ENCODE measurements at regions not wholly inside any gene's neighbourhood (a gene's known extent, or its start where the extent isn't known, plus 50 kb on each side); places are given as distances from the start of the nearest gene placed in this dataset.

- ATAC-seq, result no peak
- TF ChIP-seq GLIS3 (CRISPR knock-in tag; IDR thresholded peaks at IDR 0.05) (no peak), CREB5 (CRISPR knock-in tag; IDR thresholded peaks at IDR 0.05; ENCODE audit: low read depth) (no peak), ZFP30 (CRISPR knock-in tag; IDR thresholded peaks at IDR 0.05) (no peak), PATZ1 (CRISPR knock-in tag; IDR thresholded peaks at IDR 0.05; ENCODE audit: borderline replicate concordance) (no peak), ARNTL (CRISPR knock-in tag; IDR thresholded peaks at IDR 0.05; ENCODE audit: borderline replicate concordance, low read depth) (no peak), ISL1 (CRISPR knock-in tag; IDR thresholded peaks at IDR 0.05) (no peak), OSR1 (CRISPR knock-in tag; IDR thresholded peaks at IDR 0.05) (no peak), RARB (CRISPR knock-in tag; IDR thresholded peaks at IDR 0.05) (no peak), BACH2 (CRISPR knock-in tag; IDR thresholded peaks at IDR 0.05; ENCODE audit: borderline replicate concordance) (no peak), ESRRG (CRISPR knock-in tag; IDR thresholded peaks at IDR 0.05) (no peak), ZNF8 (CRISPR knock-in tag; IDR thresholded peaks at IDR 0.05) (no peak), TSHZ2 (CRISPR knock-in tag; IDR thresholded peaks at IDR 0.05) (no peak), TCF4 (CRISPR knock-in tag; IDR thresholded peaks at IDR 0.05; ENCODE audit: borderline replicate concordance) (no peak), PPARA (CRISPR knock-in tag; IDR thresholded peaks at IDR 0.05; ENCODE audit: borderline replicate concordance) (no peak), CSRNP3 (CRISPR knock-in tag; IDR thresholded peaks at IDR 0.05) (no peak), ZNF565 (CRISPR knock-in tag; conservative IDR thresholded peaks at IDR 0.05; ENCODE audit: low read depth) (no peak), SNAI2 (CRISPR knock-in tag; IDR thresholded peaks at IDR 0.05) (no peak), ZNF70 (CRISPR knock-in tag; IDR thresholded peaks at IDR 0.05) (no peak), TOX (CRISPR knock-in tag; IDR thresholded peaks at IDR 0.05; ENCODE audit: borderline replicate concordance) (no peak)
- TF ChIP-seq, protein P1, sequence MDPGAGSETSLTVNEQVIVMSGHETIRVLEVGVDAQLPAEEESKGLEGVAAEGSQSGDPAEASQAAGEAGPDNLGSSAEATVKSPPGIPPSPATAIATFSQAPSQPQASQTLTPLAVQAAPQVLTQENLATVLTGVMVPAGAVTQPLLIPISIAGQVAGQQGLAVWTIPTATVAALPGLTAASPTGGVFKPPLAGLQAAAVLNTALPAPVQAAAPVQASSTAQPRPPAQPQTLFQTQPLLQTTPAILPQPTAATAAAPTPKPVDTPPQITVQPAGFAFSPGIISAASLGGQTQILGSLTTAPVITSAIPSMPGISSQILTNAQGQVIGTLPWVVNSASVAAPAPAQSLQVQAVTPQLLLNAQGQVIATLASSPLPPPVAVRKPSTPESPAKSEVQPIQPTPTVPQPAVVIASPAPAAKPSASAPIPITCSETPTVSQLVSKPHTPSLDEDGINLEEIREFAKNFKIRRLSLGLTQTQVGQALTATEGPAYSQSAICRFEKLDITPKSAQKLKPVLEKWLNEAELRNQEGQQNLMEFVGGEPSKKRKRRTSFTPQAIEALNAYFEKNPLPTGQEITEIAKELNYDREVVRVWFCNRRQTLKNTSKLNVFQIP (CRISPR knock-in tag; IDR thresholded peaks at IDR 0.05; ENCODE audit: borderline replicate concordance, low read depth), result no peak
Observed at GRCh38 chr4:127313767-127314166, 319.0 kb upstream of the INTU start.

DNA sequence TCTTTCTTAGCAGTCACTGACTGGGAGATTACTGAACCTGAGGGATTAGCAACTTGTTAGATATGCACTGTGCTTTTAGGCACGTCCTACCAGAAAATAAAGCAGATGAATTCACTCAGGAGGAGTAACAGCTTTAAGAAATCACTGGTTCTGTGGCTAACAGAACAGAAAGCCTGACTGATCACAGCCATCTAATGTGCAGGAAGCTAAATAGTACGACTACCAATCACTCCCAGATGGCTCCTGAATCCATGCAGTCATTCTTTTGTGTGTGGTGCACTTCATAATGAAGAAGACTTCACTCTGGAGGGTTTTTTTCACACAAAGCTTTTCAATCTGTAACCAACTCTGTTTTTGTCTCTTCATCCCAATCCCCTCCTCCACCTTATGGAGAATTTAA lies 305.3 kb upstream of the INTU start:
- TF ChIP-seq ZNF70 (CRISPR knock-in tag; IDR thresholded peaks at IDR 0.05) (no peak), BACH2 (CRISPR knock-in tag; IDR thresholded peaks at IDR 0.05; ENCODE audit: borderline replicate concordance) (no peak), ARNTL (CRISPR knock-in tag; IDR thresholded peaks at IDR 0.05; ENCODE audit: borderline replicate concordance, low read depth) (no peak), PATZ1 (CRISPR knock-in tag; IDR thresholded peaks at IDR 0.05; ENCODE audit: borderline replicate concordance) (no peak), TSHZ2 (CRISPR knock-in tag; IDR thresholded peaks at IDR 0.05) (no peak), OSR1 (CRISPR knock-in tag; IDR thresholded peaks at IDR 0.05) (no peak), ISL1 (CRISPR knock-in tag; IDR thresholded peaks at IDR 0.05) (no peak)
- ATAC-seq, result no peak
